ENCODE measurements at regions not wholly inside any gene's neighbourhood (a gene's known extent, or its start where the extent isn't known, plus 50 kb on each side); places are given as distances from the start of the nearest gene placed in this dataset.

DNA sequence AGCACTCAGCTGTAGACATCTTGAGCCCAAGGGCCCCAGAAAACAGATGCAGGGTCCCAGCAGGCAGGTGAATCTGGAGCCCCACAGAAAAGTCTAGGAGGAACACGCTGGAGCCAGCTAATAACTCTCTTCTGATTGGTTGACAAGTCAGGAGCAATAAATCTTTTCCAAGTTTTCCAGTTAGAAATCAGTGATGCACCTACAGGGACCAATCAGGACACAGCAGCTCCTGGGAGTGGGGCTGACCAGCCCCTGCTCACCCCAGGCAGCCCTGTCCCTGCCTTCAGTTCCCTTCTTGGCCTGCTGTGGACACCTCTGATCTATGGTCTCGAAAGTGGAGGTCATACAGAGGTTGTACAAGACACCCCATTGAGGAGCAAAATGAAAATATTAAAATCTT is 75.7 kb downstream of the KCNF1 start:
- CTCF ChIA-PET, result interaction anchor here (1.7 kb wide), 1 partner anchor 155 kb away, joined by 8 read pairs; no protein-coding TSS in a partner anchor

GRCh38 chr2:10987861-10988260 is 76.1 kb downstream of the KCNF1 start:
- WGBS (ENCODE audit: low lambda C conversion rate), result 55% methylated on average over 3 of the region's 3 CpGs
- Histone ChIP-seq H3K4me3 (ENCODE audit: low read depth in 2 of 2, low read length in 1 of 2) (no peak overlapping the region), H3K9ac (no peak overlapping the region), H3K4me1 (ENCODE audit: control insufficient read depth in 1 of 2, insufficient read depth in 2 of 2, low read depth in 1 of 2, low read length in 1 of 2) (no peaks in the 10 kb centered on the region), H3K4me2 (no peak overlapping the region), H2AFZ (ENCODE audit: low read depth) (no peak overlapping the region), H3K27me3 (ENCODE audit: insufficient read depth) (no peaks in the 10 kb centered on the region), H3K79me2 (ENCODE audit: insufficient read depth) (no peaks in the 10 kb centered on the region), H3K27ac (ENCODE audit: low read depth in 2 of 2, low read length in 1 of 2) (no peak overlapping the region), H3F3A (replicated peaks; ENCODE audit: insufficient read depth) (no peaks in the 10 kb centered on the region), H3K9me2 (no peaks in the 10 kb centered on the region), H3K9me3 (no peaks in the 10 kb centered on the region), H4K20me1 (ENCODE audit: insufficient read depth) (no peaks in the 10 kb centered on the region), H3K36me3 (replicated peaks in 1 of 2; ENCODE audit: control insufficient read depth in 1 of 2, insufficient read depth in 2 of 2, low read length in 1 of 2) (no peaks in the 10 kb centered on the region)
- POLR2A ChIA-PET, result no interaction called here
- CTCF ChIA-PET, result interaction anchor here (1.7 kb wide), 1 partner anchor 155 kb away, joined by 8 read pairs; no protein-coding TSS in a partner anchor
- DNase-seq, result no peak
- TF ChIP-seq RFX5 (IDR thresholded peaks at IDR 0.05; ENCODE audit: low read length), result no peak
- no peak for TF ChIP-seq GABPA (IDR thresholded peaks at IDR 0.05; ENCODE audit: low read depth)
- TF ChIP-seq MEF2A (IDR thresholded peaks at IDR 0.05; ENCODE audit: borderline replicate concordance, low read depth), result no peak

More for the DNA sequence above, 75.7 kb downstream of the KCNF1 start:
- Histone ChIP-seq H3K9me3 (no peaks in the 10 kb centered on the region), H3K9me2 (no peaks in the 10 kb centered on the region), H3K4me2 (no peak overlapping the region), H3K36me3 (replicated peaks in 1 of 2; ENCODE audit: control insufficient read depth in 1 of 2, insufficient read depth in 2 of 2, low read length in 1 of 2) (no peaks in the 10 kb centered on the region), H3K9ac (no peak overlapping the region), H4K20me1 (ENCODE audit: insufficient read depth) (no peaks in the 10 kb centered on the region), H3K4me1 (ENCODE audit: control insufficient read depth in 1 of 2, insufficient read depth in 2 of 2, low read depth in 1 of 2, low read length in 1 of 2) (no peaks in the 10 kb centered on the region), H2AFZ (ENCODE audit: low read depth) (no peak overlapping the region), H3K4me3 (ENCODE audit: low read depth in 2 of 2, low read length in 1 of 2) (no peak overlapping the region), H3K79me2 (ENCODE audit: insufficient read depth) (no peaks in the 10 kb centered on the region), H3F3A (replicated peaks; ENCODE audit: insufficient read depth) (no peaks in the 10 kb centered on the region), H3K27ac (ENCODE audit: low read depth in 2 of 2, low read length in 1 of 2) (no peak overlapping the region), H3K27me3 (ENCODE audit: insufficient read depth) (no peaks in the 10 kb centered on the region)
- POLR2A ChIA-PET, result no interaction called here
- no peak for TF ChIP-seq REST (IDR thresholded peaks at IDR 0.05; ENCODE audit: low read depth, low read length)
- TF ChIP-seq YY1 (IDR thresholded peaks at IDR 0.05; ENCODE audit: low read depth), result no peak
- TF ChIP-seq NRF1 (IDR thresholded peaks at IDR 0.05; ENCODE audit: low read depth, low read length), result no peak
- no peak for TF ChIP-seq GABPA (IDR thresholded peaks at IDR 0.05; ENCODE audit: low read depth)
- TF ChIP-seq MEF2A (IDR thresholded peaks at IDR 0.05; ENCODE audit: borderline replicate concordance, low read depth), result no peak
- no peak for TF ChIP-seq FOXJ3 (CRISPR knock-in tag; IDR thresholded peaks at IDR 0.05)
- no peak for TF ChIP-seq FOXM1 (IDR thresholded peaks at IDR 0.05; ENCODE audit: low read depth)
- TF ChIP-seq, protein P1, sequence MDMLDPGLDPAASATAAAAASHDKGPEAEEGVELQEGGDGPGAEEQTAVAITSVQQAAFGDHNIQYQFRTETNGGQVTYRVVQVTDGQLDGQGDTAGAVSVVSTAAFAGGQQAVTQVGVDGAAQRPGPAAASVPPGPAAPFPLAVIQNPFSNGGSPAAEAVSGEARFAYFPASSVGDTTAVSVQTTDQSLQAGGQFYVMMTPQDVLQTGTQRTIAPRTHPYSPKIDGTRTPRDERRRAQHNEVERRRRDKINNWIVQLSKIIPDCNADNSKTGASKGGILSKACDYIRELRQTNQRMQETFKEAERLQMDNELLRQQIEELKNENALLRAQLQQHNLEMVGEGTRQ (IDR thresholded peaks at IDR 0.05; ENCODE audit: borderline replicate concordance, low read depth, low read length), result no peak
- TF ChIP-seq SMC3 (IDR thresholded peaks at IDR 0.05; ENCODE audit: low read depth, low read length), result no peak
- no peak for TF ChIP-seq MAX (IDR thresholded peaks at IDR 0.05; ENCODE audit: low read depth)
- no peak for DNase-seq
- WGBS (ENCODE audit: low lambda C conversion rate), result 39% methylated on average over 2 of the region's 2 CpGs

Data from SK-N-SH (cell line).